Activated CD4-positive, alpha-beta T cell treated with anti-CD3 and anti-CD28 coated beads, Interleukin-2, Interleukin-4, amounts not matched to agents 100 ng/mL and 50 ng/mL, durations not matched to agents 16 hours and 8 hours (primary cell): ENCODE measurements at regions not wholly inside any gene's neighbourhood (a gene's known extent, or its start where the extent isn't known, plus 50 kb on each side); places are given as distances from the start of the nearest gene placed in this dataset.

Source experiments
- DNase-seq: peaks from one replicate; pipeline ENCODE4 v3.0.0-alpha.2; 2020; ENCODE audit warnings: low spot score

DNA sequence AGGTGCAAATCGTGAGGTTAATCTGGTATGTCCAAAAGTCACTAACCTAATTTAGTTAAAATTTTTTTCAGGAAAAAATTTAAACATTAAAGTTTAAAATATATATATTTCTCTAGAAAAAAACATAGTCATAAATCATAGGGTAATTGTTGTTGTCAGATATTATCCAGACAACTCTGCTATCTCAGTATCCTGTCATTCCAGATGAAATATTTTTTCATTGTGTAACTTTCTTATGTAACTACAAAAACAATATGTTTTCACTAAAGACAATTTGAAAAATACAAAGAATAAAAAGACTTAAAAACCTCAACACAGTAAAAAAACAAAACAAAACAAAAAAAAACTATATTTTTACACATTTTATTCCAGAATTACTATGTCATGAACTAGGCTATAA is 57.6 kb downstream of the TENT5A start:
- no peak for DNase-seq

GRCh38 chr6:81694207-81694606 is 58.3 kb downstream of the TENT5A start:
- DNase-seq: no peak

DNA sequence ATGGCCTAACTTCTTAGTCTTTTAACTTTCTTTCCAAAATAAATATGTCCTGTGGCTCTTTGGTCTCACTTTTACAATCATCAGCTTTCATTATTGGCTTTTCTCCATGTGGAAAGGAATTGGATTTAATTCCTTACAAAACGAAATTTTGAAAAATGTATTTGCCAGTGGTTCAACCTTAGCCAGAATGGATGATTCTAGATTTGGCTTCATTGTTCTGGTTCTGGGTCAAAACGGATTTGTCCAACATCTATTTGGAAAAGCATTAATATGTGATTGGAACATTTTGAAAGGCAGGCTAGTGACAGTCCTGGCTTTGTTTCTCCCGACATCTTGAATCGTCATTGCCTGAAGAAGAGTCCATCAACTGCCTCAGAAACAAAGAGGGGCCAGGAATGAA is 59.2 kb downstream of the TENT5A start:
- no peak for DNase-seq

DNA sequence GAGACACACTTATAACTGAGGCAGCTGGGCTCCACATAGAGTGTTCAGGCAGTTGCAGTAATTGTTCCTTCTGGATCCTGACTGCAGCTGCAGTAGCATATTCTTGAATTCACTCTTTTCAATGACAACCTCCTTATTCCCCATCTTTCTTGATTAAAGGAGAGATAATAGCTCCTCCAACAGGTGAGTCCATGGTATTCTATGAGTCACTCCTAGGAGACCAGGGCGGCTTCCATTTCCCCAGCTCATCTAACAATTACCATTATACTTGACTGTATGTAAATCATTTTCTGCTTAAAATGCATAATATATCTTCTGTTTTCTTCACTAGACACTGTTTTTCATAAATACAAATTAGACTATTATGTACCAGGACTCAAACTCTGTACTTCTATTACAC is 62.4 kb downstream of the TENT5A start:
- DNase-seq: no peak

GRCh38 chr6:81689580-81689979 is 62.9 kb downstream of the TENT5A start:
- no peak for DNase-seq

DNA sequence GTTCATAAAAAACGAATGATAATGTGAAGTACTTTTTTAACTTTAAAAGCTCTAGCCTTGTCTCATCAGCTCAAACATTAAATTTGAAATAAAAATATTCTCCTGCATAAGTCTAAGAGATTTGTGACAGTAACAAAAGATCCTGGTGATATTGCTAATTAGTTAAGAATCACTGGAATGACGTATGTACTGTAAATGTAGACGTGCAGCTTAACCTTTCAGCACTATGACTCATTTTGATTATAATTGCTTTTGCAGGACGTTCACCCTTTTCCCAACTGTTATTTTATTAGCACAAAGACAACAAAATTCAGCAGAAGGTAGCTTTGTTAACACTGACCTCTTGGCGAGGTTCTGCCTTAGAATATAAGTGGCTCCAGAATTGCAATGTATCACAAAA is 68.6 kb downstream of the TENT5A start:
- DNase-seq: no peak

GRCh38 chr6:81682858-81683620 is 69.4 kb downstream of the TENT5A start:
- no peak for DNase-seq

GRCh38 chr6:81682235-81682795 is 70.2 kb downstream of the TENT5A start:
- no peak for DNase-seq

DNA sequence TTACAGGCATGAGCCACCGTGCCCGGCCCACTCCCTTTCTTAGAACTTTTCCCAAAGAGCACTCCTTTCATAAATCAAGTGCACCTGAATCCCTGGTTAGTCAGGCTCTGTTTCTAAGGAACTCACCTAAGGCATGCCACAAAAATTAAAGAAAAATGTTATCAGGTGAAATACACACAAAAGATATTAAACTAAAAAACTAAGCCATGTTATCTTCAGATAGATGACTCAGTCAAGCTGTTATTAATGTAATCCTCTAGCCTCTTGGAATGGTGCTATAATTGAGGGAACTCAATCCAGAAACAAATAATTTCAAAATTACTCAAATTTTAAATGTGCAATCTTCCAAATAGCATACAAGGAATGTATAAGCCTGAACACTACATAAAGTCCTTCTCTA is 83.0 kb downstream of the TENT5A start:
- DNase-seq: no peak

DNA sequence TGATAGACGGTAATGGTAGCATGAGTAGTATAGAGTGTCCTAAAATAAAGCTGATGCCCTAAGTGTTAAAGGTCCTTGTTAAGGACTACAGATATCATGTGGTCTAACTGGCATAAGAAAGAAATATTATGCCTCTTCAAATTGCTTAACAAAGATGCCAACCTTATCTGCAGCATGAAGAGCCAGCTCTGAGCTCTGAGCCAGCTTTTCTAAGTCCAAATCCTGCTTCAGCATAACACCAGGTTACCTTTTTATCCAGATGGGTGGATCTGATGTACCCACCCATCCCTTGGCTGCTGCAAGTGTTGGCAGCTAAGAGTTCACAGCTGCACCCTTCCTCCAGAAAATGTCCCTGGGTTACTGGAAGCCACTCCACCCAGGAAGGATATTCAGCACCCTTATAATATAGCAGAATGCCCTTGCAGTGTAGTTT is 83.8 kb downstream of the TENT5A start:
- no peak for DNase-seq

DNA sequence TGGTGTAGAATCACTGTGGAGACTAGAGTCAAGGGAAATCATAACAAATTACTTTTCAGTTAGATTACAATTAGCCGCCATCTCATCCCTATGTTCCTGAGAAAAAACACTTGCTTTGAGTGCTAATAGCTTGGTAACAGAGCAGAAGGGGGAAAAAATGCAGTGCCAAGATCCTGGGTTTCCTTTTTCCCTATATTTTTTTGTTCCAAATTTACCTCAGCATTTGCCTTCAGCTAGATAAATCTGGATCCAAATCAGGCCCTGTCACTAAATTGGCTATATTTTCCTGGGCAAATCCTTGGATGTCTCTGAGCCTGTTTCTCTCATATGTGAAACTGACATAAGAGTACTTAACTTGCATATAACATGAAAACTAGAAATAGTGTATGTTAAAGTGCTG is 86.0 kb downstream of the TENT5A start:
- DNase-seq: no peak

- no peak for DNase-seq
These were observed 96.2 kb downstream of the TENT5A start for GRCh38 chr6:81656231-81656630.

DNA sequence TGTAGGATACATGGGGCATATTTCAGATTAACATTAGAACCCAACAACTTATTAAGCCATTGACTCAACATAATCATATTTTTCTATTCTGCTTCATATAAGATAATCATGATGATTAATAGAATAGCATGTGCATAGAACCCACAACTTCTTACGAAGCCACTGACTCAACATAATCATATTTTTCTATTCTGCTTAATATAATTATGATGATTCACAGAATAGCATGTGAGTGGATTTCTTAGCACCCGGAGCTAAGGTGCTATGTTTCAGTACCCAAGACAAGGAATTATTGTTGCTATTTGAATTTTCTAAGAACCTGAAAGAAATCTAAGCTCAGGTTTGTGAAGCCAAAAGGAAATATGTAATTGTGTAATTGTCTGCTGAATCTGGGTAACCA is 96.8 kb downstream of the TENT5A start:
- no peak for DNase-seq

DNA sequence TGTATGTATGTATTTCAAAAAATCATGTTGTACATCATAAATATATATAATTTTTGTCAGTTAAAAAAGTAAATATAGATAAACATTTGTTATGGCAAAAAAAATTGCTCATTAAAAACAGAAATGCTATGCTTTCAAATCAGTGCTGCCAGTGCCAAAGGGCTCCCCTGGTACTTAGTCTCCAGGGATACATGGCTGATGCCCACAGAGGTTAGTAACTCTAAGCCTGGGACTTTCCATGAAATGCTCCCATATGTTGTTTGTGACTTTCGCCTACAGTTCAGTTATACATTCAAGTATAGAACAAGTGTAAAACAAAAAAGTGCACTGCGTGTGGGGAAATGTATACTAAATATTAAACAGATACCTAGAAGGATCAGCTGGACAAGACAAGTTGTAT is 104.0 kb downstream of the TENT5A start:
- no peak for DNase-seq

DNA sequence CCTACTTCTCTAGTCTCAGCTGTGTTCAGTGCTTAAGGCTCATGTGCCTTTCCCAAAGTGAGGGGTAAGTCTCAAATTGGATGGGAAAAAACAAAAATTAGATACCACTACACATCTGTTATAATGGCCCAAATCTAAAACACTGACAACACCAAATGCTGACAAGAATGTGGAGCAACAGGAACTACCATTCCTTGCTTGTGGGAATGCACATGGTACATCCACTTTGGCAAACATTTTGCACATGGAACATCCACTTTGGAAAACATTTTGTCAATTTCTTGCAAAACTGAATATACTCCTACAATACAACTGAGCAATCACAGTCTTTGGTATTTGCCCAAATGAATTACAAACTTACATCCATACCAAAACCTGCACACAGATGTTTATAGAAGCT is 109.3 kb downstream of the TENT5A start:
- DNase-seq: no peak

- DNase-seq: no peak
These were observed 111.6 kb downstream of the TENT5A start for GRCh38 chr6:81640891-81641290.

DNA sequence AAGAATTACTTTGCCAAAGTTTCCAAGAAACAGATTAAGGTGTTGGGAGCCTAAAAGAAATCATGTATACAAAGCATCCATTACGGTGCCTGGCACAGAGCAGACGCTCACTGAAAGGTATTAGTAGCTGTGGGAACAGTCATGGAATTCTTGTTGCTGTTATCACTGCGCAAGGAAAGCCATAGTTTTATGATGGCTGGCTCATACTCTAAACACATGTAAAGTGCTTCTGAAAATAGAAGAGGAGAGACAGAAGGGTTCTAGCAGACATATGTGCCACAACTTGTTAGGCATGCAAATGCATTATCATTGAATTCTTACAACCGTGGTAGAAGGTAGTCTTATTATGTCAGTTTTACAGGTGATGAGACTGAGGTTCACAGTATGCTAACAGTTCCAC is 112.4 kb downstream of the TENT5A start:
- no peak for DNase-seq

DNA sequence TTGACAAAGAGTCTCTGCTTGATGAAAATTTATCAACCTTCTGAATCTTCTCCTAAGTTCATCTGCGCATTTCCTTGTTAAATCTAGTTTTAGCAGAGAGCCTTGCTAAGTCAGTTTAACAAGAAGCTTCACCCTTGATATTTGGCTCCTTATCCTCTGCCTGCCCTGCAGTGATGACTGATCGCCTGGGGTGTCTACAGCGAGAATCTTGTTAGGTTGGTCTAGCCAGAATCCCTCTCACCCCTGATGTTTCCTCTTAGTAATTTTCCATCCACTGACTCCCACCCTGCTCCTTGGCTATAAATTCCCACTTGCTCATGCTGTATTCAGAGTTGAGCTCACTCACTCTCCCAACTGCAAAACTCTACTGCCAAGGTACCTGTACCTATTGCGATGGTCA is 114.1 kb downstream of the TENT5A start:
- DNase-seq: no peak

DNA sequence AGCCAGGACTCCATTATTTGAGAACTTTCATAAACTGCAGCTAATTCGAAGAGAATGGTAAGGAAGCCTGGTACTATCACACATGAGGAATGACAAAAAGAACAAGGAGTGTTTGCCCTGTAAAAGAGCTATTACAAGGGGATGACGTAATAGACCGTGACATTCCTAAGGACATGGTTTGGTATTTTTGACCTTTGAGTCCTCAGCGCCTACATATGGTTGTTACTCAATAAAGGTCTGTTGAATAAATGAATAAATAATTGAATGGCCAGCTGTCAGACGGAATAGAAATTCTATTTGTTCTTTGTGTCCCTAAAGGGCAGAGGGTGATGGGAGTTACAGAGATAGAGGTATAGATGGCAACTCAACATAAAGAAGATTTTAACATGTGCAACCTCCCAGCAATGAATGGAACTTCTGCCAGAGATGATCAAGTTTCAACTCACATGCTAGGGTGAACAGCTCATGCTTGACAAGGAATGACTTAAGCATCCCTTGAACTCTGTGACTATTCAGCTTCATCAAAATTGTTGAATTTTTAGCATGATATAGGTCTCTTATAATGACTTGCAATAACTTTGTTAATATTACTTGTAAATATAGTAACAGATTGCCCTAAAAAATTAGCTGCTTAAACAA is 115.4 kb downstream of the TENT5A start:
- DNase-seq: no peak

DNA sequence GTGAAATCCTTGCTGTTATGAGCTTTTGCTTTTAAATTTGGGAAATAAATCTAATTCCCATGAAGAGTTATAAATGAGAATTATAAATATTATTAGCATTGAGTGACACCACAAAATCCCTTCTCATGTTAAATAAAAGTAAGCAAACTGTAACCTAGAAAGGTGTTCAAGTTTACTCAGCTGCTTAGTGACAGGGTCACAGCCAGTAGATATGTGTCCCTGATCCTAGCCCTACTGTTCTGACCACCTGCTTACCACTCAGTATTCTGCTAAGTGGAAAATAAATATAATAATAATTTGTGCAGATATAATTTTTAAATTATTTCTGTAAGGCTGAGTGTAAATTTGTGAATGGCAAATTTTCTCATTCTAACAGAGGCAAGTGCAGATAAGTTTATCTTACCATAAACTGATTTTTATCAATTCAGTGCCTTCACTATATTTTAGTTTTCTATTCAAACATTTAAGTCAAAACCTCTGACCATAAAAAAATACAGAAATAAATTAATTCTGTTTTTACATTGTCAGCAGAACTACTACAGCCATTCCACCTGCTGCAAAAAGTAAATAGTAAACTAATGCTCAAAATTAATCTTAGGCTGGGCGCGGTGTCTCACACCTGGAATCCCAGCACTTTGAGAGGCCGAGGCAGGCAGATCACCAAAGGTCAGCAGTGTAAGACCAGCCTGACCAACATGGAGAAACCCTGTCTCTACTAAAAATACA is 118.2 kb downstream of the TENT5A start:
- no peak for DNase-seq

- no peak for DNase-seq
These were observed 119.1 kb downstream of the TENT5A start for GRCh38 chr6:81633391-81633790.

GRCh38 chr6:81630719-81631118 is 121.8 kb downstream of the TENT5A start:
- no peak for DNase-seq

GRCh38 chr6:81625216-81625615 is 127.3 kb downstream of the TENT5A start:
- DNase-seq: no peak
